NB4 (cell line): ENCODE measurements at regions not wholly inside any gene's neighbourhood (a gene's known extent, or its start where the extent isn't known, plus 50 kb on each side); places are given as distances from the start of the nearest gene placed in this dataset.
"Not testable (repeated sequence)": the region's sequence is repeated elsewhere in the genome, so short reads cannot be mapped to it uniquely, and the experiment has no call there.

ENCODE experiments used
- DNase-seq: peaks from one replicate; pipeline ENCODE4 v3.0.0; 2010; ENCODE audit warnings: low read depth
- H3K4me3 ChIP-seq: one replicate; pipeline ENCODE4 v1.5.1; 2011; ENCODE audit warnings: mild to moderate bottlenecking, low read depth, low read length, moderate library complexity
- CTCF ChIP-seq: IDR thresholded peaks from one replicate; pipeline ENCODE4 v1.5.1; 2012; ENCODE audit warnings: low read depth, low read length
- MAX ChIP-seq: IDR thresholded peaks from 2 replicates; pipeline ENCODE4 v1.6.1; 2011; ENCODE audit warnings: low read depth, low read length
- MYC ChIP-seq: IDR thresholded peaks from 2 replicates; pipeline ENCODE4 v1.6.1; 2011; ENCODE audit warnings: low read depth, low read length
- POLR2A ChIP-seq: IDR thresholded peaks from 2 replicates; pipeline ENCODE4 v1.6.1; 2011; ENCODE audit warnings: mild to moderate bottlenecking; ENCODE audit not compliant: insufficient read length; ENCODE audit errors: extremely low read depth

- no peak for DNase-seq
- TF ChIP-seq POLR2A (no peak), MAX (no peak), CTCF (no peak), MYC (no peak)
- no peak overlapping the region for H3K4me3 ChIP-seq
Measured at GRCh38 chr15:56792211-56792610, 58.9 kb upstream of the ZNF280D start.

- DNase-seq, result not testable (repeated sequence)
Measured at GRCh38 chr15:56791521-56791920, 58.2 kb upstream of the ZNF280D start.

GRCh38 chr15:56788359-56788758 lies 55.0 kb upstream of the ZNF280D start:
- no peak for DNase-seq
- no peak overlapping the region for H3K4me3 ChIP-seq
- TF ChIP-seq MAX (no peak), MYC (no peak), CTCF (no peak), POLR2A (no peak)

More at GRCh38 chr15:56791521-56791920, 58.2 kb upstream of the ZNF280D start:
- H3K4me3 ChIP-seq, result not testable (repeated sequence)

- no peak overlapping the region for H3K4me3 ChIP-seq
- TF ChIP-seq POLR2A, result no peak
- TF ChIP-seq CTCF, result no peak
- no peak for TF ChIP-seq MAX
- TF ChIP-seq MYC, result no peak
- DNase-seq, result no peak
Measured at GRCh38 chr15:56786966-56787365, 53.7 kb upstream of the ZNF280D start.

GRCh38 chr15:56783857-56784661 lies 50.8 kb upstream of the ZNF280D start:
- DNase-seq, result no peak
- TF ChIP-seq MYC (no peak), CTCF (no peak), POLR2A (no peak), MAX (no peak)
- H3K4me3 ChIP-seq, result no peak overlapping the region

- DNase-seq, result no peak
- TF ChIP-seq MAX (no peak), CTCF (no peak), POLR2A (no peak), MYC (no peak)
- no peak overlapping the region for H3K4me3 ChIP-seq
Measured at GRCh38 chr15:56783156-56783856, 50.0 kb upstream of the ZNF280D start.
